Liver (tissue), 8 donors: ENCODE measurements at regions not wholly inside any gene's neighbourhood (a gene's known extent, or its start where the extent isn't known, plus 50 kb on each side); places are given as distances from the start of the nearest gene placed in this dataset. TPM values are rescaled to one million over a fixed set of nuclear protein-coding genes. Genes with fewer than 3 reads are reported as not detected.
"Not testable (repeated sequence)": the region's sequence is repeated elsewhere in the genome, so short reads cannot be mapped to it uniquely, and the experiment has no call there.

Source experiments
- DNase-seq: peaks from one replicate; pipeline ENCODE4 v3.0.0-alpha.2; 2017; ENCODE audit warnings: low spot score
- H3K27ac ChIP-seq, 2 donors: one replicate each; pipeline ENCODE4 v1.7.0; 2013; ENCODE audit warnings: inconsistent platforms in 2 of 2, low read length in 2 of 2, control low read depth in 1 of 2, low read depth in 1 of 2, mild to moderate bottlenecking in 1 of 2
- H3K27me3 ChIP-seq, 4 donors: one replicate each; pipeline versions ENCODE4 v1.6.1 to v1.7.0; 2013; ENCODE audit warnings: low read length in 3 of 4, inconsistent platforms in 1 of 4, mild to moderate bottlenecking in 1 of 4, moderate library complexity in 1 of 4; ENCODE audit not compliant: control insufficient read depth in 4 of 4, insufficient read depth in 4 of 4
- H3K36me3 ChIP-seq, 4 donors: one replicate each; pipeline versions ENCODE4 v1.6.1 to v1.7.0; 2013; ENCODE audit warnings: low read length in 3 of 4, mild to moderate bottlenecking in 3 of 4, low read depth in 1 of 4, moderate library complexity in 1 of 4; ENCODE audit not compliant: control insufficient read depth in 4 of 4, insufficient read depth in 3 of 4
- H3K4me1 ChIP-seq, 4 donors: one replicate each; pipeline versions ENCODE4 v1.6.1 to v1.7.0; 2013; ENCODE audit warnings: low read length in 3 of 4, mild to moderate bottlenecking in 3 of 4, moderate library complexity in 1 of 4; ENCODE audit not compliant: control insufficient read depth in 4 of 4, insufficient read depth in 4 of 4
- H3K4me3 ChIP-seq, 3 donors: one replicate each; pipeline versions ENCODE4 v1.6.1 to v1.7.0; 2013; ENCODE audit warnings: low read length in 3 of 3, control low read depth in 1 of 3, low read depth in 1 of 3, mild to moderate bottlenecking in 1 of 3
- H3K9ac ChIP-seq, 2 donors: one replicate each; pipeline ENCODE4 v1.7.0; 2013; ENCODE audit warnings: low read length in 2 of 2, mild to moderate bottlenecking in 2 of 2, moderate library complexity in 2 of 2, control low read depth in 1 of 2, low read depth in 1 of 2
- H3K9me3 ChIP-seq, 4 donors: one replicate each; pipeline versions ENCODE4 v1.6.1 to v1.7.0; 2013; ENCODE audit warnings: low read length in 3 of 4; ENCODE audit not compliant: control insufficient read depth in 4 of 4
- FOXA2 ChIP-seq: IDR thresholded peaks from 2 replicates; pipeline ENCODE4 v1.6.1; 2016; ENCODE audit warnings: antibody characterized with exemption
- WGBS: extraction: QIAGEN DNeasy Blood & Tissue Kit; methylation state at CpG from one replicate; pipeline ENCODE4 v1.1.7; 2013; 5-methylcytosine and 5-hydroxymethylcytosine counted together
- small RNA-seq: library from RNA; depleted of rRNA; stranded (forward); fragments of <200 nt; gene quantifications from one replicate; pipeline ENCODE3, GENCODE V24; 2014
- TF ChIP-seq, protein P1 (sequence below): fragments of 150-350 bp; IDR thresholded peaks from 2 replicates; pipeline ENCODE4 v1.5.1; 2017; ENCODE audit warnings: improper control_type of control experiment, low read depth, low read length; ENCODE audit not compliant: missing input control
- donor health status: healthy.
- donor health status: healthy.
- donor health status: healthy.
- donor health status: healthy.

DNA sequence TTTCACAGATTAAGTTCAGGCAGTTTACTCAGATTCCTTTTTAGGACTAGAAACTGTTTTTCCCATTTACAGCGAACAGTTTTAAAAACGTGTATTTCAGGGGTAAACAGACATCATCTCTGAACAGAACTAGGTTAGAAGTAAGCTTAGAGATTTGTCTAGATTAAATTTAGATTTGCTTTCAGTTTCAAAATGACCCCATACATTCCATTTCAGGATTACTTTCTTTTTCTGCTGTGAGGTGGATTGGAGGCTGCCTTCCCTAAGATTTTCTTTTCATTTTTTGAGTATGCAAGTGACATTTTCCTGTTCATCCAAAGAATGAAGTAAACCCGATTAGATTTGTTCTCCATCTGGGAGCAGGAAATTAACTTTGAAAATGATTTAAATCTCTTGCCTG is 747.2 kb downstream of the KHDRBS2 start (continued):
- TF ChIP-seq, protein P1, sequence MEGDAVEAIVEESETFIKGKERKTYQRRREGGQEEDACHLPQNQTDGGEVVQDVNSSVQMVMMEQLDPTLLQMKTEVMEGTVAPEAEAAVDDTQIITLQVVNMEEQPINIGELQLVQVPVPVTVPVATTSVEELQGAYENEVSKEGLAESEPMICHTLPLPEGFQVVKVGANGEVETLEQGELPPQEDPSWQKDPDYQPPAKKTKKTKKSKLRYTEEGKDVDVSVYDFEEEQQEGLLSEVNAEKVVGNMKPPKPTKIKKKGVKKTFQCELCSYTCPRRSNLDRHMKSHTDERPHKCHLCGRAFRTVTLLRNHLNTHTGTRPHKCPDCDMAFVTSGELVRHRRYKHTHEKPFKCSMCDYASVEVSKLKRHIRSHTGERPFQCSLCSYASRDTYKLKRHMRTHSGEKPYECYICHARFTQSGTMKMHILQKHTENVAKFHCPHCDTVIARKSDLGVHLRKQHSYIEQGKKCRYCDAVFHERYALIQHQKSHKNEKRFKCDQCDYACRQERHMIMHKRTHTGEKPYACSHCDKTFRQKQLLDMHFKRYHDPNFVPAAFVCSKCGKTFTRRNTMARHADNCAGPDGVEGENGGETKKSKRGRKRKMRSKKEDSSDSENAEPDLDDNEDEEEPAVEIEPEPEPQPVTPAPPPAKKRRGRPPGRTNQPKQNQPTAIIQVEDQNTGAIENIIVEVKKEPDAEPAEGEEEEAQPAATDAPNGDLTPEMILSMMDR = no peak
- TF ChIP-seq FOXA2 = no peak

DNA sequence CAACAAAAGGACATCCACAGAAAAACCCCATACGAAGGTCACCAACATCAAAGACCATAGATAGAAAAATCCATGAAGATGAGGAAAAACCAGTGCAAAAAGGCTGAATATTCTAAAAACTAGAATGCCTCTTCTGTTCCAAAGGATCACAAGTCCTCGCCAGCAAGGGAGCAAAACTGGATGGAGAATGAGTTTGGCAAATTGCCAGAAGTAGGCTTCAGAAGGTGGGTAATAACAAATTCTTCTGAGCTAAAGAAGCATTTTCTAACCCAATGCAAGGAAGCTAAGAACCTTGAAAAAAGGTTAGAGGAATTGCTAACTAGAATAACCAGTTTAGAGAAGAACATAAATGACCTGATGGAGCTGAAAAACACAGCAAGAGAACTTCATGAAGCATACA is 753.3 kb downstream of the KHDRBS2 start:
- DNase-seq, H3K9ac ChIP-seq, H3K4me3 ChIP-seq, H3K27ac ChIP-seq, H3K4me1 ChIP-seq, H3K36me3 ChIP-seq, H3K9me3 ChIP-seq, H3K27me3 ChIP-seq: not testable (repeated sequence)
- WGBS = 79% methylated on average over 2 of the region's 2 CpGs

Small RNA genes lying in the stretch of these regions (small RNA-seq; reads per million reads assigned to genes)
- not detected for gene MTRNR2L9
